Esophagus muscularis mucosa (tissue), 4 donors: ENCODE measurements at regions not wholly inside any gene's neighbourhood (a gene's known extent, or its start where the extent isn't known, plus 50 kb on each side); places are given as distances from the start of the nearest gene placed in this dataset.

Experiments
- DNase-seq: peaks from one replicate; pipeline ENCODE4 v3.0.0-alpha.2; 2017; ENCODE audit errors: extremely low spot score
- H3K27ac ChIP-seq, 4 donors: fragments of 200-600 bp; sonication (generic); replicated peaks in 1 of 4; 1 replicate in 3 of 4; 2 replicates in 1 of 4; pipeline ENCODE4 v1.5.1; 2016 to 2019; ENCODE audit warnings: mild to moderate bottlenecking in 1 of 4
- H3K27me3 ChIP-seq, 4 donors: fragments of 200-600 bp; sonication (generic); one replicate each; pipeline versions ENCODE4 v1.5.1 to v1.6.0; 2016 to 2019
- H3K36me3 ChIP-seq, 4 donors: fragments of 200-600 bp; sonication (generic); one replicate each; pipeline ENCODE4 v1.5.1; 2016 to 2019
- H3K4me1 ChIP-seq, 4 donors: fragments of 200-600 bp; sonication (generic); one replicate each; pipeline ENCODE4 v1.5.1; 2016 to 2019
- H3K4me3 ChIP-seq, 4 donors: fragments of 200-600 bp; sonication (generic); 1 replicate in 2 of 4; 2 replicates in 2 of 4; pipeline ENCODE4 v1.5.1; 2016 to 2019; ENCODE audit warnings: mild to moderate bottlenecking in 4 of 4, moderate library complexity in 1 of 4
- H3K9me3 ChIP-seq, 4 donors: fragments of 200-600 bp; sonication (generic); 1 replicate in 3 of 4; 2 replicates in 1 of 4; pipeline ENCODE4 v1.5.1; 2016 to 2019
- CTCF ChIP-seq, 3 experiments: fragments of 200-600 bp in 2 of 3; fragments of 450-650 bp in 1 of 3; sonication (generic) in 2 of 3; IDR thresholded peaks; one replicate each; pipeline ENCODE4 v1.5.1; 2017 to 2019; ENCODE audit warnings: antibody characterized with exemption in 3 of 3, mild to moderate bottlenecking in 2 of 3, moderate library complexity in 1 of 3
- EP300 ChIP-seq: sonication (generic); formaldehyde crosslinking; IDR thresholded peaks from one replicate; pipeline ENCODE4 v1.6.1; 2017; ENCODE audit warnings: antibody characterized with exemption
- POLR2A ChIP-seq: fragments of 450-650 bp; IDR thresholded peaks from one replicate; pipeline ENCODE4 v1.6.1; 2017; ENCODE audit warnings: antibody characterized with exemption, moderate library complexity, mild to moderate bottlenecking, low read depth
- POLR2AphosphoS5 ChIP-seq, 2 donors: sonication (generic); formaldehyde crosslinking; IDR thresholded peaks; one replicate each; pipeline ENCODE4 v1.6.1; 2017; ENCODE audit warnings: antibody characterized with exemption in 2 of 2
- WGBS: methylation state at CpG from one replicate; pipeline ENCODE4 v1.1.5; 2018; 5-methylcytosine and 5-hydroxymethylcytosine counted together
- intact Hi-C: fragments of 100-400 bp; cut with DNase I; formaldehyde crosslinking; loops from one replicate; pipeline ENCODE4 v1.15.1; 2023

- Histone ChIP-seq H3K9me3 (no peaks in the 10 kb centered on the region), H3K4me1 (no peaks in the 10 kb centered on the region), H3K36me3 (no peaks in the 10 kb centered on the region), H3K27ac (no peak overlapping the region), H3K27me3 (no peaks in the 10 kb centered on the region), H3K4me3 (no peak overlapping the region)
- WGBS: 67% methylated on average over 4 of the region's 4 CpGs
- TF ChIP-seq POLR2A (no peak), POLR2AphosphoS5 (IDR thresholded peaks at IDR 0.05) (no peak), EP300 (no peak), CTCF (IDR thresholded peaks at IDR 0.05) (no peak)
- no peak for DNase-seq
- intact Hi-C loops: no loop called here
Measured at GRCh38 chr2:17191223-17191622, 327.0 kb downstream of the RAD51AP2 start.

GRCh38 chr2:17190527-17190926, 327.7 kb downstream of the RAD51AP2 start:
- WGBS: 83% methylated on average over 4 of the region's 4 CpGs
- no peak for DNase-seq
- Histone ChIP-seq H3K4me3 (no peak overlapping the region), H3K27ac (no peak overlapping the region), H3K9me3 (no peaks in the 10 kb centered on the region), H3K36me3 (no peaks in the 10 kb centered on the region), H3K27me3 (no peaks in the 10 kb centered on the region), H3K4me1 (no peaks in the 10 kb centered on the region)
- intact Hi-C loops: no loop called here
- TF ChIP-seq POLR2AphosphoS5 (IDR thresholded peaks at IDR 0.05): no peak
- no peak for TF ChIP-seq POLR2A
- TF ChIP-seq CTCF (IDR thresholded peaks at IDR 0.05): no peak
- no peak for TF ChIP-seq EP300

- H3K4me3 ChIP-seq: no peak overlapping the region
- H3K4me1 ChIP-seq: no peaks in the 10 kb centered on the region
- H3K27ac ChIP-seq: no peak overlapping the region
- intact Hi-C loops: no loop called here
- H3K27me3 ChIP-seq: no peaks in the 10 kb centered on the region
- DNase-seq: no peak
- TF ChIP-seq CTCF (IDR thresholded peaks at IDR 0.05): no peak
- no peak for TF ChIP-seq POLR2AphosphoS5 (IDR thresholded peaks at IDR 0.05)
- TF ChIP-seq POLR2A: no peak
- no peak for TF ChIP-seq EP300
- 53% methylated on average over 1 of the region's 1 CpG for WGBS
- H3K36me3 ChIP-seq: no peaks in the 10 kb centered on the region
- no peaks in the 10 kb centered on the region for H3K9me3 ChIP-seq
Measured at GRCh38 chr2:17188721-17189120, 329.5 kb downstream of the RAD51AP2 start.

- no peak for DNase-seq
- TF ChIP-seq POLR2A (no peak), POLR2AphosphoS5 (IDR thresholded peaks at IDR 0.05) (no peak), EP300 (no peak), CTCF (IDR thresholded peaks at IDR 0.05) (no peak)
- Histone ChIP-seq H3K27ac (no peak overlapping the region), H3K36me3 (no peaks in the 10 kb centered on the region), H3K4me3 (no peak overlapping the region), H3K9me3 (no peaks in the 10 kb centered on the region), H3K4me1 (no peaks in the 10 kb centered on the region), H3K27me3 (no peaks in the 10 kb centered on the region)
- intact Hi-C loops: no loop called here
- 56% methylated on average over 2 of the region's 2 CpGs for WGBS
Measured at GRCh38 chr2:17184512-17184911, 333.7 kb downstream of the RAD51AP2 start.

GRCh38 chr2:17182399-17182798, 335.8 kb downstream of the RAD51AP2 start:
- Histone ChIP-seq H3K4me3 (no peak overlapping the region), H3K27me3 (no peaks in the 10 kb centered on the region), H3K36me3 (no peaks in the 10 kb centered on the region), H3K27ac (no peak overlapping the region), H3K4me1 (no peaks in the 10 kb centered on the region), H3K9me3 (no peaks in the 10 kb centered on the region)
- TF ChIP-seq EP300 (no peak), CTCF (IDR thresholded peaks at IDR 0.05) (no peak), POLR2AphosphoS5 (IDR thresholded peaks at IDR 0.05) (no peak), POLR2A (no peak)
- DNase-seq: no peak
- intact Hi-C loops: no loop called here
